GM20000 (cell line): ENCODE measurements at regions not wholly inside any gene's neighbourhood (a gene's known extent, or its start where the extent isn't known, plus 50 kb on each side); places are given as distances from the start of the nearest gene placed in this dataset.

Experiments
- DNase-seq: peaks from one replicate; pipeline ENCODE4 v3.0.0; 2012; ENCODE audit warnings: low spot score
- TF ChIP-seq, protein P1 (sequence below): IDR thresholded peaks from 2 replicates; pipeline ENCODE4 v1.5.1; 2012; ENCODE audit warnings: mild to moderate bottlenecking, control low read depth; ENCODE audit errors: extremely low read depth, missing control alignments

DNA sequence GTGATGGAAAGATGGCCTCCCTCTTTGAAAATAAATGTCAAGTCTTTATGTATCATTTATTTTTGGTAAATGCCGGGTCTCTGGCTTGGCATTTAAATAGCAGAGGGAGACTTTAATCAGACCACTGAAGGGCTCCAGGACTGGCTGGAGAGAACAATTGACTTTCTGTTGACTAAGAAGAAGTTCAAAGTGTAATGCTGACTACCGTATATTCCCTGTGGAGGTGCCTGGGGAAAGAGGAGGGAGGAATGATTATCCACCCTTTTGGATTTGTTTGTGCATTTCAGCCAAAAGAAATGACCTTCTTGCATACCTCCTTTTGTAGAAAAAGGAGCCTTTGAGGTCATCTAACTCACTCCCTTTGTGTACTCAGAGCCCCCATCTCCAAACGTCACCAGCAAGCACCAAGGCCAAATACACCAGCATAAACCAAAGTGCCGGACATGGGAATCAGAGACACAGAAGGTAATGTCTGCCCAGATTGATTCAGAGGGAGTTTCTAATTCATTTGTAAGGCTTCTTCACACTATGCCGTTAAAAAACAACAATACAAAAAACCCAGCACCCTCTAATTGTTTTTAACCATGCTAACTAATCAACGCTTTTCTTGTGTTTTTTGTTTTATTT, 75.2 kb downstream of the PRLHR start:
- TF ChIP-seq, protein P1, sequence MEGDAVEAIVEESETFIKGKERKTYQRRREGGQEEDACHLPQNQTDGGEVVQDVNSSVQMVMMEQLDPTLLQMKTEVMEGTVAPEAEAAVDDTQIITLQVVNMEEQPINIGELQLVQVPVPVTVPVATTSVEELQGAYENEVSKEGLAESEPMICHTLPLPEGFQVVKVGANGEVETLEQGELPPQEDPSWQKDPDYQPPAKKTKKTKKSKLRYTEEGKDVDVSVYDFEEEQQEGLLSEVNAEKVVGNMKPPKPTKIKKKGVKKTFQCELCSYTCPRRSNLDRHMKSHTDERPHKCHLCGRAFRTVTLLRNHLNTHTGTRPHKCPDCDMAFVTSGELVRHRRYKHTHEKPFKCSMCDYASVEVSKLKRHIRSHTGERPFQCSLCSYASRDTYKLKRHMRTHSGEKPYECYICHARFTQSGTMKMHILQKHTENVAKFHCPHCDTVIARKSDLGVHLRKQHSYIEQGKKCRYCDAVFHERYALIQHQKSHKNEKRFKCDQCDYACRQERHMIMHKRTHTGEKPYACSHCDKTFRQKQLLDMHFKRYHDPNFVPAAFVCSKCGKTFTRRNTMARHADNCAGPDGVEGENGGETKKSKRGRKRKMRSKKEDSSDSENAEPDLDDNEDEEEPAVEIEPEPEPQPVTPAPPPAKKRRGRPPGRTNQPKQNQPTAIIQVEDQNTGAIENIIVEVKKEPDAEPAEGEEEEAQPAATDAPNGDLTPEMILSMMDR = no peak
- no peak for DNase-seq

DNA sequence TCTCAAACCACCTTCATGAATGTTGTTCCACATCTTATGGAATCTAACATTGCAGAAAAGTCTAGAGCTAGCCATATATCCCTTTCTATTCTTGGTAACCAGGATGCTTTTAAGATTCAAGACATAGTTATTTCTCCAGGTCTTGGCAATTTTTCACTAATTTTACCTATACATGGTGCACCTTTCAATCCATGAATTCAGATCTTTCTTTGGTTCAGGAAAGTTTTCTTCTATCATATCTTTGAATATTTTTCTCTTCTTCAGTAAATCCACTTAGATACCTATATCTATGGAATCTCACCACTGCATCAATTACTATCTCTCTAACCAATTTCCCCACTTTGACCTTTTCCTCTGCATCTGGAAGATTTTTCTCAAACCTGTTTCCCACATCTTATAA, 77.4 kb downstream of the PRLHR start:
- DNase-seq = no peak

DNA sequence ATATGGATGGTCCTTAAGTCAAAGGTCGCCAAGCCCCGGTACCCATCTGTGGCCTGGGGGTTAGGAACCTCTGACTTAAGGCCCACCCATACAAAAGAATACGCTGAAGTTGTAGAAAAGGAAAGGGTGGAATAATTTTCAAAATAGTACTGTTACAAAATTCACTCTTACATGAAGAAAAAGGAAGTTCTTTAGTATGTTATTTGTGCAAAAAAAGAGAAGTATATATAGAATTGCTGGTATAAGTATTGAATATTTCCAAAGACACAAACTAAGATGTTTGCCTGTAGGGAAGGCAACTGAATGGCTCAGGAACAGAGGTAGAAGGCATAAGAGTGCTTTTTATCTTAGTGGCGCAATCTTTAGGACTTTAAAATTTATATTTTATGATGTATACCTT, 78.7 kb downstream of the PRLHR start:
- DNase-seq = no peak
- TF ChIP-seq, protein P1 = no peak

More for the DNA sequence above, 77.4 kb downstream of the PRLHR start:
- TF ChIP-seq, protein P1 = no peak

DNA sequence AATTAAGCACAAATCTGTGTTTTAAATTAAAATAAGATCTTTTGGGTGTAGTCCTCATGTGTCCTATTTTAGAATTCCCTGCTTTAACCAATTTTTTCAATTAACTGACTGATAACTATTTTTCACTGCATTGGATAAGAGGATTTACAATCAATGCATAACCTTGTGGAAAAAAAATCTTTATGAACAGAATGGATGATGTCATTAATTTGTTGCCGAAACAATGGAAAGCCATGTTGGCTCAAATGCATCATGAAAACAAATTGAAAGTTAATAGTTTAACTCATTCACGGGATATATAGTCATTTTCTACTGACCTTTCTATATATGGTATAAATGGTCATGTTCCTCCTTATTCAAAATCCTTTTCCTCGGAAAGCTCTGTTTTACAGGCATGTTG, 82.3 kb downstream of the PRLHR start:
- TF ChIP-seq, protein P1 = no peak

DNA sequence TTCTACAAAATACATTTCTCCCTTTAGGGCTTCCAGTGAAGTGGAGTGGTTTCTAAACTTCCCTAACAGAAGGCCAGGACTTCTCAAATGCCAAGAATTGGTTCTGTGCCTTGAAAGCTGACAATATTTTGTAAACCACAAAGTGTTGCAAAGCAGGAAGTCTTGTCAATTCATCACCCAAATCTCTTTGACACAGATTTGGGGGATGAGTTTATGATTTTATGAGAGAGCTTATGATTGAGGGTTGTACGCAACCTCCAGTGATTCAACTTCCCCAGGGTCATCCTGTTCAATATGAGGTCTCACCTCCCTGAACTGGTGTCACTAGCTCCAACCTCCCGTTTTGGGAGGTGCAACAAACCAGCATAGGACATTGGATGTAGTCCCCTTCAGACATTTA, 83.7 kb downstream of the PRLHR start:
- TF ChIP-seq, protein P1 = no peak
- no peak for DNase-seq

More for the DNA sequence above, 82.3 kb downstream of the PRLHR start:
- DNase-seq = no peak

DNA sequence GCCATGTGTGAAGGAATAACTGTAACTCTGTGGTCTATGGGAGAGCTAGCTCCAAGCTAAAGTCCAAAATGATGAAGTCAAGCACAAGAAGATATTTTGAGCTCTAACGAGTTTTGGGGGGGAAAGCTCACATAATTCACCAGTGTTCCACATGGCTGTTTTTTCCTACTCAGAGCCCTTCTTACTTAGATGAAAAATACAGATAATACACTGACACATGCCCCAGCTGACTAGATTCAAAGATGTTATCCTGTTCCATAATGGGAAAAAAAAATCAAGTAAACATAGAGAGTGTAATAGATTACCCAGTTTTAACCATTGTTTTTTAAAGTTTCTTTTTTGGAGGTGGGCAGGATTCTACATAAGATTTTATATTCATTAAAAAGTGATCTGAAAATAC, 86.6 kb downstream of the PRLHR start:
- TF ChIP-seq, protein P1 = no peak
- DNase-seq = no peak

DNA sequence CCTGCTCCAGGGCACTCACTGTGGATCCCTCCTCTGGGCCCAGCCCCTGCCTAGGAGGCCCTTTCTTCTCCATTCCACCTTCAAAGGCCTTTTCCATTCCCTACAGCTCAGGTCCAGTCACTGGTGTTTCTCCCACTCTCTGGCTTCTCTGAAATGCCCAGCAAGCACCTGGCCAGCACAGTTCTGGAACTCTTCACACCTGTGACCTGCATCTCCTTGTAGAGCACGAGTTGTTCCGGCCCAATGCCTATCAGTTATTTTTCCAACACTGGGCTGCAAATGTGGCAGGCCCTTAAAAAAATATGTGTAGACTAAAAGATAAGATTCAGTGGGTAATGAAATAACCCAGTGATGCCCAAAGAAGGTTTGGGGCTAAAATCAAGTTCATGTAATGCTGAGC, 87.1 kb downstream of the PRLHR start:
- TF ChIP-seq, protein P1 = no peak
- DNase-seq = no peak
